ENCODE measurements at regions not wholly inside any gene's neighbourhood (a gene's known extent, or its start where the extent isn't known, plus 50 kb on each side); places are given as distances from the start of the nearest gene placed in this dataset.

DNA sequence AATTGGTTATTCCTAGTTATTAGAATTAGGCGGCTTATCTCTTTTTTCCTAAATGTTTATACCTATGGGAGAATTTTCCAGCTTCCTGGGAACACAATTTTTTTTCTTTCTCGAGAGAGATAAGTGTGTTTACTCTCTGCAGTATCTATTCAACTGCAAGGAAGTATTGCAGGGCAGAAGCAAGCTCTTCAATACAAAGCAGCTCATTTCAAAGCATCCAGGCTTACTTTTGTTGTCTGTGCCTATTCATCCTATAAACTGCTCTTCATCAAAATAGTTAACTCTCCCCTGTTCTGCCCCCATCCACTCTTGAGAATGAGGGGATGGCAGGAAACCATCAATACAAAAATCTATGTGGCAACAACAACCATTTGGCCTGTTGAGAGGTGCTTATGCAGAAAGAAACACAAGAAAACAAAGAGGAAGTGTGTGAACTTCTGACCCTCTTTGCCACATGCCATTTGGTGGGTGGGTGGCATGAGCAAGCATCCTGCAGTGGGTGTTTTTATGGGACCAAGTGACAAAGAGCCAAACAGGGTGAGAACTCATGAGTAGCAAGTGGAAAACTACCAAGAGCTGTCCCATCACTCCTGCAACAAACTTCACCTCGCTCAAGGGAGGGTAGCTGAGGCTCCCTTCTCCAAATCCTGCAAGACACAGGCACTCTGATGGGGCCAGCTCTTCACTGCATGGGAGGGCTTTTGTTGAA lies 50.6 kb upstream of the MRPS6 start:
- ChIA-PET CTCF (interaction anchor here (1.4 kb wide), 1 partner anchor 99 kb away, joined by 5 read pairs; no protein-coding TSS in a partner anchor), POLR2A (no interaction called here)
- TF ChIP-seq, protein P1, sequence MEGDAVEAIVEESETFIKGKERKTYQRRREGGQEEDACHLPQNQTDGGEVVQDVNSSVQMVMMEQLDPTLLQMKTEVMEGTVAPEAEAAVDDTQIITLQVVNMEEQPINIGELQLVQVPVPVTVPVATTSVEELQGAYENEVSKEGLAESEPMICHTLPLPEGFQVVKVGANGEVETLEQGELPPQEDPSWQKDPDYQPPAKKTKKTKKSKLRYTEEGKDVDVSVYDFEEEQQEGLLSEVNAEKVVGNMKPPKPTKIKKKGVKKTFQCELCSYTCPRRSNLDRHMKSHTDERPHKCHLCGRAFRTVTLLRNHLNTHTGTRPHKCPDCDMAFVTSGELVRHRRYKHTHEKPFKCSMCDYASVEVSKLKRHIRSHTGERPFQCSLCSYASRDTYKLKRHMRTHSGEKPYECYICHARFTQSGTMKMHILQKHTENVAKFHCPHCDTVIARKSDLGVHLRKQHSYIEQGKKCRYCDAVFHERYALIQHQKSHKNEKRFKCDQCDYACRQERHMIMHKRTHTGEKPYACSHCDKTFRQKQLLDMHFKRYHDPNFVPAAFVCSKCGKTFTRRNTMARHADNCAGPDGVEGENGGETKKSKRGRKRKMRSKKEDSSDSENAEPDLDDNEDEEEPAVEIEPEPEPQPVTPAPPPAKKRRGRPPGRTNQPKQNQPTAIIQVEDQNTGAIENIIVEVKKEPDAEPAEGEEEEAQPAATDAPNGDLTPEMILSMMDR (IDR thresholded peaks at IDR 0.05; ENCODE audit: insufficient read depth, low read depth, low read length), result no peak
- H3K27me3 ChIP-seq (ENCODE audit: control insufficient read depth, insufficient read depth, low read length), result no peaks in the 10 kb centered on the region
- no peak overlapping the region for H3K4me3 ChIP-seq (ENCODE audit: low read depth, low read length)
- H3K36me3 ChIP-seq (ENCODE audit: control insufficient read depth, insufficient read depth, low read length), result no peaks in the 10 kb centered on the region
- no peak for DNase-seq (ENCODE audit: low read depth)

DNA sequence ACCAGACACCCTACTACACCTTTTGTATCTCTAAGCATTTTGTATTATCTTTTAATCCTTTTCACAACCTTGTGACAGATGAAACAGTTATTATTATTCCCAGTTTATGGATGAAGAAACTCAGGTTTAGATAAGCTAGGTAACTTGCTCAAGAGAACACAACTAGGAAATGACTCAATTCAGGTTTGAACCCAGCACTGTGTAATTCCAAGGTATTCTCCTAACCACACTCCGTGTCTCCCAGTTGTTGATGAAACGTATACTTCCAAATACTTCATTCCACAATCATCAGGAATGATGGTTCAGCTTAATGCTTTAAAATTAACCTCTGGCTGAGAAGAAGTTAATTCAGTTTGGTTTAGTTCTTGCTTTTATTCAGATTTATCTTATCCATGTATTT lies 51.7 kb upstream of the MRPS6 start:
- TF ChIP-seq, protein P1 (IDR thresholded peaks at IDR 0.05; ENCODE audit: insufficient read depth, low read depth, low read length), result no peak
- no peak for DNase-seq (ENCODE audit: low read depth)
- ChIA-PET POLR2A (no interaction called here), CTCF (no interaction called here)
- Histone ChIP-seq H3K4me3 (ENCODE audit: low read depth, low read length) (no peak overlapping the region), H3K27me3 (ENCODE audit: control insufficient read depth, insufficient read depth, low read length) (no peaks in the 10 kb centered on the region), H3K36me3 (ENCODE audit: control insufficient read depth, insufficient read depth, low read length) (no peaks in the 10 kb centered on the region)

DNA sequence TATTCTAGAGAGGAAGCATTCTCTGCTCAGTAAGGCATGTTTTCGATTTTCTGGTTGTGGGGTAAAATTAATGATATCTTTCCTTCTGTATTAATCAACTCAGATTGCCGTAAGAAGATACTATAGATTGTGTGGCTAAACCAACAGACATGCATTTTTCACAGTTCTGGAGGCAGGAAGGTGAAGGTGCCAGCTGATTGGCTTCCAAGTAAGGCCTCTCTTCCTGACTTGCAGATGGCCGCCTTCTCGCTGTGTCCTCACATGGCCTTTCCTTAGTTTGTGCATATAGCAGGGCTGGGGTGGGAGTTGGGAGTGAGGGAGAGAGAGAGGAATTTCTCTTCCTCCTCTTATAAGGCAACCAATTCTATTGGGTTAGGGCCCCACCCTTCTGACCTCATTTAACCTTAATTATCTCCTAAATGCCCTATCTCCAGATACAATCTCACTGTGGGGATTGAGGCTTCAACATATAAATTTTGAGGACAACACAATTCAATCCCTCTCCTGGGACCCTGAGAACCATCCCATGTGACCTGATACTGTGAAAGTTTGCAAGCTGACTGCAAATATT lies 52.3 kb upstream of the MRPS6 start:
- CTCF ChIA-PET, result no interaction called here
- Histone ChIP-seq H3K36me3 (ENCODE audit: control insufficient read depth, insufficient read depth, low read length) (no peaks in the 10 kb centered on the region), H3K27me3 (ENCODE audit: control insufficient read depth, insufficient read depth, low read length) (no peaks in the 10 kb centered on the region), H3K4me3 (ENCODE audit: low read depth, low read length) (no peak overlapping the region)
- no peak for DNase-seq (ENCODE audit: low read depth)
- TF ChIP-seq, protein P1 (IDR thresholded peaks at IDR 0.05; ENCODE audit: insufficient read depth, low read depth, low read length), result no peak
- POLR2A ChIA-PET, result no interaction called here

DNA sequence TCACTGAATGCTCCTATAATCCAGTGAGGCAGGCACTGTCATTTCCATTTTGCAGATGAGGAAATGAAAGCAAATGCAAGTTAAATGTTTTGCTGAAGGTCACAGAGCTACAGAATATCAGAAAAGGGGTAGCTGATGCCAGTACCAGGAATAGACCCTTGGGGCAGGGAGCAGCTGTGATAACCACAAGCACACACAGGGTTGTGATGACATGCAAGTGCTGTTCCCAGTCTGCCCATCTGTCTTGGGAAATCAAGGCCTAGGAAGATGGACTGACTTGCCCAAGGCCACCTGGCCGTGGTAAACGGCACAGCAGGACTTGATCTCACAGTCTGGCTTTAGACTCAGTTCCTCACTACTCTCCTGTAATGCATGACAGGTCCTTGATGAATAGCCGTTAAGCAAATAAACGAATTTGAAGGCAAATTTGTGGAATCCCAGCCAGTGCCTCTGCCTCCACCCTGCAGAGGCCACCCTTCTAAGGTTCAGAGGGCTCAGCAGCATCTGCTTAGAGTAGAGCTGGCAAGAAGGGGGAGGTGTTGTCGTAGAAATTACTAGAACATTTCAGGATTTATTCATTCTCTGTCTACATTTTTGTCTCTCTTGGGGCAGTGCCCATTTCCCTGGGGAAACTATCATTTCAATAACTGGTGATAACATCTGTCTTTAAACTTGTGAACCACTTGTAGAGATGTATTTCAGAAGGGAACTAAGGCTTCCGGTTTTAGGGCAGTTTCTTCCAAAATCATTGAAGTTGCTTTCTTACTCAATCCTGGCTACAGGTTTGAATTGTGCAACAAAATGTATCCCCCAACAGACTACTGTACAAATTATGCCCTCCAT lies 53.2 kb upstream of the MRPS6 start:
- Histone ChIP-seq H3K36me3 (ENCODE audit: control insufficient read depth, insufficient read depth, low read length) (no peaks in the 10 kb centered on the region), H3K4me3 (ENCODE audit: low read depth, low read length) (no peak overlapping the region), H3K27me3 (ENCODE audit: control insufficient read depth, insufficient read depth, low read length) (no peaks in the 10 kb centered on the region)
- CTCF ChIA-PET, result no interaction called here
- POLR2A ChIA-PET, result no interaction called here
- TF ChIP-seq, protein P1 (IDR thresholded peaks at IDR 0.05; ENCODE audit: insufficient read depth, low read depth, low read length), result no peak
- no peak for DNase-seq (ENCODE audit: low read depth)

DNA sequence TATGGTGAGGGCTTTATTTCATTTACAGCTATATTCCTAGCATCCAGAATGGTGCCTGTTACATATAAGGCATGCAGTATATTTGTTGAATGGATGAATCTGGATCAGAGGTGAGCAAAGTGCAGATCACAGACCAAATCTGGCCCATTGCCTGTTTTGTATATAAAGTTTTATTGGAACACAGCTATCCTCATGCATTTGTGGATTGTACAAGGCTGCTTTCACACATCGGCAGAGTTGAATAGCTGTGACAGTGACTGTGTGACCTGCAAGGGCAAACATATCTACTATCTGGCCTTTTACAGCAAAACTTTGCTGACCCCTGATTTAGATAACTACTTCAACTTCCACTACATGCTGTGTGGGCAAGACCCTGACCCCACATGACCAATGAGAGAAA lies 54.0 kb upstream of the MRPS6 start:
- TF ChIP-seq, protein P1 (IDR thresholded peaks at IDR 0.05; ENCODE audit: insufficient read depth, low read depth, low read length), result no peak
- Histone ChIP-seq H3K36me3 (ENCODE audit: control insufficient read depth, insufficient read depth, low read length) (no peaks in the 10 kb centered on the region), H3K4me3 (ENCODE audit: low read depth, low read length) (no peak overlapping the region), H3K27me3 (ENCODE audit: control insufficient read depth, insufficient read depth, low read length) (no peaks in the 10 kb centered on the region)
- DNase-seq (ENCODE audit: low read depth), result no peak
- POLR2A ChIA-PET, result no interaction called here
- CTCF ChIA-PET, result no interaction called here
